ENCODE measurements at regions not wholly inside any gene's neighbourhood (a gene's known extent, or its start where the extent isn't known, plus 50 kb on each side); places are given as distances from the start of the nearest gene placed in this dataset.

- TF ChIP-seq CTCF (IDR thresholded peaks at IDR 0.05) = no peak
- TF ChIP-seq EZH2 (IDR thresholded peaks at IDR 0.05) = no peak
Observed at GRCh38 chr6:167229586-167229985, 61.5 kb upstream of the UNC93A start.

Measured in neural progenitor cell (in vitro differentiated cells).